Kidney capillary endothelial cell (primary cell): ENCODE measurements at regions not wholly inside any gene's neighbourhood (a gene's known extent, or its start where the extent isn't known, plus 50 kb on each side); places are given as distances from the start of the nearest gene placed in this dataset.

ENCODE experiments used
- DNase-seq: peaks from one replicate; pipeline ENCODE4 v3.0.0-alpha.2; 2018; ENCODE audit warnings: low spot score

DNA sequence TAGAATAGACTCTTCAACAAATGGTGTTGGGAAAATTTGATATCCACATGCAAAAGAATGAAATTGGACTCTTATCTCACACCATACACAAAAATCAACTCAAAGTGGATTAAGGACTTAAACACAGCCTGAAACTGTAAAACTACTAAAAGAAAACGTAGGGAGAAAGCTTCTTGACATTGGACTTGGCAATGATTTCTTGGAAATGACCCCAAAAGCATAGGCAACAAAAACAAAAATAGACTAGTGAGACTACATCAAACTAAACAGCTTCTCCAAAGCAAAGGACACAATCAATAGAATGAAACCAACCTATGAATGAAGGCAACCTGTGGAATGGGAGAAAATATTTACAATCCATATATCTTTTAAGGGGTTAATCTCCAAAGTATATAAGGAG lies 94.7 kb upstream of the INTU start:
- no peak for DNase-seq

DNA sequence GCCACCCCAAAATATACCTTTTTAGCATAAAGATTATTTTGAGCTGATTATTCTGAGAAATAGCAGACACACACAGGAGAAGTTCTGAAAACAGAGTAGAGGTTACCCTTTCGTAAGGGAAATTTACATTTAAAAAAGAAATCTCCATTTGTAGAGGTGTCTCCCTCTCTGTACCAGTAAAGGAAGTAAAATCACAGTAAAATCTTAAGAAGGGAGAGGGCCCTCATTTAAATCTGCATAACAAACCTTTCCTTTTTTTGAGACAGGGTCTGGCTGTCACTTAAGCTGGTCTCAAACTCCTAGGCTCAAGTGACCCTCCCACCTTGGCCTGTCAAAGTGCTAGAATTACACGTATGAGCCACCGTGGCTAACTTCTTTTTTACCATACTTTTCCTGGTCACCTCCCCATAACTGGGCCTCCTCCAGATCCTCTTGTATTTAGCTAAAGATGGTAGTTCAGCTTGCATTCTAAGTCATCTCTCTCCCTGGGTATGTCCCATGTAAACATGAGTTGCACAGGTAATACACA lies 92.2 kb upstream of the INTU start:
- DNase-seq: no peak

DNA sequence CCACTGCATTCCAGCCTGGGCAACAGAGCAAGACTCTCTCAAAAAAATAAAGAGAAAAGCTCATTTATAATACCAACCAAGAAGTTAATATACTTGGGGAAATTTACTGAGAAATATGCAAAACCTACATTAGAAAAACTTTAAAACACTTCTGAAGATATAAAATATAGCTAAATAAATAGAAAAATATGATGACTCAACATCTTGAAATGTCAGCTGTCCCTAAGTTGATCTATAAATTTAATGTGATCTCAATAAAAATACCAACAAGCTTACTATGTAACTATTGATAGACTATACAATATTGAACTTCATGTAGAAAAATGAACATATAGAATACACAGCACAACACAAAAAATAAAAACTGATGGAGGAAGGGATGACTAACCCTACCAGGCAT lies 87.5 kb upstream of the INTU start:
- DNase-seq: no peak

DNA sequence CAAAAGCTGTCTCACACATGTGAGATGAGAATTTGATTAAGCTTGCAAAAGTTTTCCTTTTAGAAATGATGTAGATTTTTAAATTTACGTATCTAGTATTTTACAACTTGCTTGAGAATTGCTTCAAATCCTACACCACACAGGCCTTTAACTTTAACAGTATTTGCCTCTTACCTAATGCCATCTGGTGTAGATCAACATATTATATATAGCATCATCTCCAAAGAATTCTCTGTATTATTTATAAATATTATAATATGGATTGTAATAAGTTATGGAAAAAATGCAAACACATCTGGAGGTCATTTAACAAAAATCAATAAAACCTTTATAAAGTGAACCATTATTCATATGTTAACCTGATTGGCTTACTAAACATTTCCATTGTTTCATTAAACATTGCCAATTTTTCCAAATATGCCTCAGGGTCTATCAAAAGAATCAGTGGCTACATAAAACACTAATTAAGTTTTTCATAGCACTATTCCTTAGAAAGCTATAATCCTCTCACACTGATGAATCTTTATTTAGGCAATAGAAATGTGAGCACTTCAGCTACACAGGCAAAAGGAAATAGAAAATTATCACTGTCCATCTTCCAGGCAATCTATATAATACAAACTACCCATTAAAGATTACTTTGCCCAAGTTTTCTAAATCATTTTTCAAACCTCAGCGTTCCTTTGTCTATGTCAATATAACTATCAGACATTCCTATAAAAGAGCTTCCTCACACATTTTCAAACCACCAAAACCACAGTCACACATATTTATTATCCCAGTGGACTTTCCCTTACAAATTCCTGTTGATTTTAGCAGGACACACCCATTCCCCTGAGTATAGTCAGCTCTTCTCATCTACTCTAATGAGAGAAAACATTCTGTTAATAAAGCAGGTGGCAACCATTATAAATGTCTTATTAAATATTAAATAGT lies 83.5 kb upstream of the INTU start:
- DNase-seq: no peak

DNA sequence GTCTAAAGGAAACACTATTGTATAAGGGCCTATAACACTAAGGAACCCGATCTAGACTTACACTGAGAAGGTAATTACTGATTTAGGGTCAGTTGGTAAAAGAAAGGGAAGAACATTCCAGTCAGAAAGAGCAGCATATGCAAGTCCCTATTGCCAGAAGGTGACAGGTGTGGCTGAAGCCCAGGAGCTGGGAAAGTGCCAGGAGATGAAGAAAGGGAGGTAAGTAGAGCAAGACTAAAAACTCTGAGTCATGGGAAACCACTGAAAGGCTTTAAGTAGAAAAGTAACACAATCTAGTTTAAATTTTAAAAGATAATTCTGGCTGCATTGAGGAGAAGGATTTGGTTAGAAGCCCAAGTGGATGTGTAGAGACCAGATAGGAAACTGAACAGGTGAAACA lies 77.7 kb upstream of the INTU start:
- no peak for DNase-seq

DNA sequence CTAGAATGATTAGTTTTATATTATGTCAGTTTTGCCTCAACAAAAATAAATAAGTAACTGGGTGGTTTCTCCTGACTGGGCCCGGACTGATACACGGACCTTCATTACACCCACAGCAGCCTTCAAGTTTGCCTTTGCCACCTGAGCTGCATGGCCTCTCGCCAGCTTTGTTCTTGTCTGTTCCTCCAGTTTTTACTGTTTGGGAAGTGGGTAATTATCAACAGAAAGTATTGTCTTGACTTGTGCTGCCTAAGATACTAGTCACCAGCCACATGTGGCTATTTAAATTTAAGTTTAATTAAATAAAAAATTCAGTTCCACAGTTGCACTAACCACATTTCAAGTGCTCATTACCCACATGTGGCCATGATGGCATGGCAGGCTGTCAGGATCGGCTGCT lies 74.7 kb upstream of the INTU start:
- no peak for DNase-seq

DNA sequence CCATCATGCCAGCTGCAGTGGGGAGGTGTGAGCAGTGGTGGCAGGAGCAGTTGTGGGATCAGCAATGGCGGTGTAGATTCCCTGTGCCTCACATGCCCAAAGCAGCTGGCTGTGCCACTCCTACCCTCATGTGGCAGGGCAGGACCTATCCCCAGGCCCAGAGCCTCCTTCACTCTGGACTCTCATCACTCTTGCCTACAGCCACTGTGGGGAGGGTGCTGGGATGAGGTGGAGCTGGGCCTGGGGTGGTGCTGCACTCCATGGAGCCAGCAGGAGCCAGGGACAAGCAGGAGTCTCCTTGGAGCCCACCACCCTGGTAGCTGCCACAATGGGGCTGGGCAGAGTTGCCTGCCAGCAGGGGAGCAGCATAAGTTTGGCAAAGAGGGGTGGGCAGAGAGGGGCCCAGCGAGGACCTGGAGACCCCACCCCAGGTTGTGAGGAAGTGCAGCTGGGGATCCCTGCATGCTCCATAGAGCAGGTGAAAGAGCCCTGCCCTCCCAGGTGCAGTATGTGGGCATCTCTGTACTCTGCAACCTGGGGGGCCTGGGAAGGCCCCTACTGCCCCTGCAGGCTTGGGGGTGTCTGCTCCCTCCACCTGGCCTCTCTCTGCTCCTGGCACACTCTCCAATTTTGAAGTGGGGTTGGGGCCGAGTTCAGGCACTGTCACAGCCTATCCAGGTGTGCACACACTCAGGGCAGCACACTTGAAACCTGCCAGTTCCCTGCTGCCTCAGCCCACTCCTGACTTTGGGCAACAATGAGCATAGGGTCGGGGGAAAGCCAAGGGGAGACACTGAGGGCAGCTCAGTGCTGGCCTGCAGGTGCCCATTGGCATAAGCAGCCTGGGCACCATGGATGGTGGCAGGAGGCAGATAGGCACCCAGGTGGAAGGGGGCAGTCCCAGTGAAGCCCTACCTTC lies 74.0 kb upstream of the INTU start:
- DNase-seq: no peak

- DNase-seq: no peak
Measured at GRCh38 chr4:127559981-127560380, 72.8 kb upstream of the INTU start.

DNA sequence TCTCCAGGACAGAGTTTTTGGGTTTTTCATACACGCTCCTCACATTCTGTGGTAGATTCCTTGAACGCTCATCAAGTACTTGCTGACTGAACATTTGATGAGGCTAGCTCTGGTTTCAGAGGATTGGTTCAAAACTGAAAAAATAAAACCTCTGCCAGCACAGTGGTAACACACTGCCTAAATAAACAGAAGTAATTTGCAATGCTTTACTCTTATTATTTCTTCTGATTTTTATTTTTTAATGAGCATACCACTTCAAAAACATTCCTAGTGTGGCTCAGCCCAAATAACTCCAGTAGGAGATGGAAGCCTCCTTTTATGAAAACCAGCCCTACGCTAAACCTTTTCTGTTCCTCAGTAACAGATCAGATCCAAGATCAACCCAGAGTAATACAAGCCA lies 72.0 kb upstream of the INTU start:
- no peak for DNase-seq

DNA sequence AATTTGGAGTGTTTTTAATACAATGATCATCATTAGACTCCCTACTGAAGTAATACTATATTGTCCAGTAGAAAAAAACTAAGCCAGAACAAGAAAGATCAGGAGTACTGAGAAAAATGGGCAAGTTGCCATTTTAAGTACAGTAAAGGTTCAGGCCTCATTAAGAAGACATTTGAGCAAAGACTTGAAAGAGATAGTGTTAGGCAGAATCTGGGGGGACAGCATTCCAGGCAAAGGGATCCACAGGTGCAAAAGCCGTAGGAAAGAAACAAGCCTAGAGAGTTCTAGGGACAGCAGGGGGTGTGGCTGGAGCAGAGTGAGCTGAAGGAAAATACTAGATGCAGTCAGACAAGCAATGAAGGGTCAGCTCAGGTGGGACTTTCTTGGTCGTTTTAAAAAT lies 58.1 kb upstream of the INTU start:
- no peak for DNase-seq

DNA sequence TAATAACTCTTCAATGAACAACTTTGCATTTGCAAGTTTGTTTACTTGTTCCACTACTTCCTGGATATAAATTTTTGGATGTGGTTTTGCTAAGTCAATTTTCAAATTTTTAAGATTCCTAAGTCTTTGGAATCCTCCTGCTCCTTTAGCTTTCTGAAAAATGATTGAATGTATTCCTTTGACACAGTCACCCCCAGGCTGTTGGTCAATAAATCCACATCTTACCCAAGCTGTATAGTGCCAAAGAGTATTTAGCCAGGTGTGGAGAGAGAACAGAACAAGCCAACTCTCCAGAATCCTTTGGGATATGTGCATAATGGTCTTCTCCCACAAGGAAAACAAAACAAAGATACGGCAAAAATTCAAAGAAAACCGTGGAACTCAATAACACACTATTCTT lies 56.9 kb upstream of the INTU start:
- DNase-seq: no peak

DNA sequence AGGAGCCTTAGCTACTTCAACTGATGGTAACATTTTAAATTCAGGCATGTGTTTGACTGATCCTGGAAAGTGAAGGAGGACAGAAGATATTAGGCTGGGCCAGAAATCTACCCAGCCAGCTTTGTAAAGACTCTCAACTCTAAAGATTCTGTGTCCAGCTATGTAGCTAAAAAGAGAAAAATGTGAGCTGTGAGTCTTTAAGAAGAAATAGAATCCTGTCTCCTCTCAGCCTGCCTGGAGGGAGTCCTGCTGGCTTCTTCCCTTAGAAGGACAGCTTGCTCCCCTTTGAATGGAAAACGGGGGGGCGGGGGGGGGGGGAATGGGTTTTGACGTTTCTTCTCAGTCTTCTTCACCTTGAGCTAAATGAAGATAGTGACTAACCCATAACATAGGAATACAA lies 54.3 kb upstream of the INTU start:
- DNase-seq: no peak

- no peak for DNase-seq
Measured at GRCh38 chr4:127578967-127579366, 53.8 kb upstream of the INTU start.

- no peak for DNase-seq
Measured at GRCh38 chr4:127579821-127580220, 52.9 kb upstream of the INTU start.

DNA sequence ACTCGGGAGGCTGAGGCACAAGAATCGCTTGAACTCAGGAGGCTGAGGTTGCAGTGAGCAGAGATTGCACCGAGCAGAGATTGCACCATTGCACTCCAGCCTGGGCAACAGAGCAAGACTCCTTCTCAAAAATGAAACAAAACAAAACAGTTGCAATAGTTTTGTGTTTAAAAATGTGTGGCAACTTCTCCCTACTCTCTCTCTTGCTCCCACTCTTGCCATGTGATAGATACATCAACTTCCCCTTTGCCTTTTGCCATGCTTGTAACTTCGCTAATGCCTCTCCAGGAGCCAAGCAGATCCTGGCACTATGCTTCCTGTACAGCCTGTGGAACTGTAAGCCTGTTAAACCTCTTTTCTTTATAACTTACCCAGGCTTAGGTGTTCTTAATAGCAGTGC lies 52.5 kb upstream of the INTU start:
- DNase-seq: no peak

DNA sequence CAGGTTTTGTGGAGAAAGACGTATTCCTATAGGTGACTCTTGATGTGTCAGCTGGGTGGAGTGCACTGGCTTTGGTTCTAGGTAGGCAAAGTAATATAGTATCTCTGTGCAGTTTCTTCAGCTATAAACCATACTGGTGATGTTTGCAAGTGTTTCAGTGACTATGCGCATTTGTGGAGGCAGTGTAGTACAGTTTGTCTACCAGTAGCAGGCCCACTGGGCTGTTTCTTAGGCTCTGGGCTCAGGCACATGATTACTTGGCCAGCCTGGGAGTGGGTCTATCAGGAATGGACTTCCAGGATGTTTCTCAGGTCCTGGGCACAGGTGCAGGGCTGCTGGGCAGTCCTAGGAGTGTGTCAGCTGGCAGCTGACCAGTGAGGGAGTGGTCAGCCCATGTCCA lies 51.9 kb upstream of the INTU start:
- DNase-seq: no peak
